Heart left ventricle (tissue), 16 donors: ENCODE measurements at regions not wholly inside any gene's neighbourhood (a gene's known extent, or its start where the extent isn't known, plus 50 kb on each side); places are given as distances from the start of the nearest gene placed in this dataset.
A peak's percentile ranks its signal among the peaks of the same experiment; 100 is the strongest.
"Not testable (repeated sequence)": the region's sequence is repeated elsewhere in the genome, so short reads cannot be mapped to it uniquely, and the experiment has no call there.

Experiments
- ATAC-seq, 4 donors: fragments of 200-7000 bp; cut with Tn5 transposase; one replicate each; pipeline ENCODE4 v1.9.1; 2020 to 2022; ENCODE audit warnings: moderate library complexity in 4 of 4, mild to moderate bottlenecking in 3 of 4, moderate number of reproducible peaks in 1 of 4
- DNase-seq, 5 donors: peaks; one replicate each; pipeline ENCODE4 v3.0.0-alpha.2; 2020
- H3K27ac ChIP-seq, 12 donors: fragments of 200-600 bp; sonication (generic) in 4 of 12; one replicate each; pipeline versions ENCODE4 v1.5.0 to v1.8.0; 2016 to 2022; ENCODE audit warnings: mild to moderate bottlenecking in 2 of 12
- H3K27me3 ChIP-seq, 9 donors: fragments of 200-600 bp; sonication (generic) in 2 of 9; one replicate each; pipeline versions ENCODE4 v1.5.1 to v1.8.0; 2016 to 2022; ENCODE audit warnings: mild to moderate bottlenecking in 3 of 9
- H3K36me3 ChIP-seq, 9 donors: fragments of 200-600 bp; sonication (generic) in 2 of 9; one replicate each; pipeline versions ENCODE4 v1.5.0 to v1.8.0; 2018 to 2022; ENCODE audit warnings: mild to moderate bottlenecking in 2 of 9
- H3K4me1 ChIP-seq, 12 donors: fragments of 200-600 bp; sonication (generic) in 4 of 12; one replicate each; pipeline versions ENCODE4 v1.5.0 to v1.8.0; 2016 to 2022; ENCODE audit warnings: mild to moderate bottlenecking in 3 of 12
- H3K4me3 ChIP-seq, 12 donors: fragments of 200-600 bp; sonication (generic) in 4 of 12; one replicate each; pipeline versions ENCODE4 v1.5.0 to v1.8.0; 2017 to 2022; ENCODE audit warnings: mild to moderate bottlenecking in 9 of 12, moderate library complexity in 4 of 12
- H3K9me3 ChIP-seq, 12 donors: fragments of 200-600 bp; sonication (generic) in 4 of 12; one replicate each; pipeline versions ENCODE4 v1.5.0 to v1.8.0; 2016 to 2022; ENCODE audit warnings: mild to moderate bottlenecking in 1 of 12
- CTCF ChIP-seq, 12 donors: fragments of 200-600 bp; sonication (generic) in 4 of 12; IDR thresholded peaks; one replicate each; pipeline versions ENCODE4 v1.5.0 to v1.8.0; 2018 to 2022; ENCODE audit warnings: antibody characterized with exemption in 12 of 12, mild to moderate bottlenecking in 5 of 12
- POLR2A ChIP-seq, 2 donors: fragments of 450-650 bp; IDR thresholded peaks; one replicate each; pipeline ENCODE4 v1.6.1; 2017; ENCODE audit warnings: antibody characterized with exemption in 2 of 2, mild to moderate bottlenecking in 2 of 2, moderate library complexity in 2 of 2
- WGBS, 4 donors: extraction: QIAGEN DNeasy Blood & Tissue Kit in 2 of 4; methylation state at CpG; one replicate each; pipeline versions ENCODE4 v1.1.5 to v1.1.7; 2013 to 2018; 5-methylcytosine and 5-hydroxymethylcytosine counted together
- intact Hi-C, 10 donors: fragments of 100-400 bp; cut with DNase I; formaldehyde crosslinking; loops; one replicate each; pipeline versions ENCODE4 v1.11.1 to v1.14.2; 2022
- donor health status: ischemic (EF 13 %, LVEDD 7.1; RV severe dilation, severe dysfunction).
- donor health status: healthy with polysubstance abuse.
- donor health status: DM: no; HTN: yes; CAD: no.
- donor health status: DM: no; HTN: no; CAD: no.
- donor health status: ischemic (EF 25% LVEDD 6.9; RV normal size, moderate dysfunction).
- donor health status: ischemic (EF 25% LVEDD 5.7; RV mildly dilated, moderate dysfunction).
- donor health status: healthy.
- donor health status: DM: yes; HTN: yes; CAD: no.
- donor health status: ischemic (EF 35%, LVEDD 5.7; RV mildly dilated, moderate dysfunction).
- donor health status: nonischemic (EF 11% LVEDD 7.7; RV severe dilation, severe dysfunction).
- donor health status: DM: yes; HTN: yes; CAD: no.
- donor health status: PGD.
- donor health status: ischemic (EF 29% LVEDD 5.4; RV normal size, mild dysfunction).
- donor health status: nonischemic (EF 23%, LVEDD 6.1; RV moderate dilation, normal function).

DNA sequence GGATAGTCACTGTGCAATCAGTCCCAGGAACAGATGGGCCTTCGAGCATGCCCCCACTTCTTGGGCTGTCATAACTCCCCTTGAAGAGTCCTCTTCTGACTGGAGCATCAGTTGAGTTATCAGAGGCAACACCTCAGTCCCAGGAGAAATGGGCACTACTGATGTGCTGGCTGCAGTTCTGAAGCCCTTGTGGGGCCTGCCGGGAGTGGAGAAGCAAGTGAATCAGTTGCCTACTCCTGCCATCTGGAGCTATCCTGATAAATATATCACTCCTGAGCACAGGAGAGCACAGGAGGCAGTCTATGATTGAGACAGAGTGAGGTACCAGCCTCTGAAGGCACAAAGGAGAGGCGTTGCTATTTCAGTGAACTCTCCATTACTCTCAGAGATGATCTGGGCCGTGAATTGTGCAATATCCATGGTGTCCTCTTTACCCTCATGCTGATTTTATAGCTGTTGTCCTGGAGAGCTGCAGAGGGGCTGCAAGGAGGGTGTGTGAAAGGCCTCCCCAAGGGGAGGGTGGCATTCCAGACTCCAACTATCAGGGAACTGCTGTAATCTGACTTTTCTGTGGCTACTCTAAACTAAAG is 344.2 kb upstream of the ROPN1 start:
- Histone ChIP-seq H3K4me3 (no peak overlapping the region), H3K9me3 (no peaks in the 10 kb centered on the region), H3K36me3 (peaks cover 0 to 31% (median 11%) of the 10 kb centered on the region in 9 donors), H3K27me3 (no peaks in the 10 kb centered on the region), H3K27ac (no peak overlapping the region), H3K4me1 (no peaks in the 10 kb centered on the region)
- WGBS, 4 donors: 89 to 95% (median 94%) methylated on average over 3 to 4 of the region's 4 CpGs
- DNase-seq (no peak), ATAC-seq (no peak)
- no peak for TF ChIP-seq CTCF (IDR thresholded peaks at IDR 0.05)
- intact Hi-C loops: no loop called here

DNA sequence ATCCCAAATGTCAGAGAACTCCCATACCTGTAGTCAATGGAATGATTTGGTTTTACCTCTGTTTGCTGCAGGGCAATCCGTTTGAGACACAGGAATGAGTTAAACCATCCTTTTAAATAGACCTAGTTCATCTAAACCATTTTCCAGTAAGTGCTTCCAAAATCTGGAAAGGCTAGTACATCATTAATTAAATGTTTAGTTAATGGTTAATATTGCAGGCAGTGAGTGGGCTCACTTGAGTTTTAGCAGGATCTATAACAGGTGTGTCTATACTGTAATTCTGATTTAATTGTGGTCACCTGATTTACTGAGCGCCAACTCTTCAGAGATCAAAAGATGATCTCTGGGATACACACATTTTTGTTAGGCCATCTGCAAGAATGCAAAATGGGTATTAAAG is 353.9 kb upstream of the ROPN1 start:
- TF ChIP-seq CTCF (IDR thresholded peaks at IDR 0.05) (no peak), POLR2A (IDR thresholded peaks at IDR 0.05) (no peak)
- Histone ChIP-seq H3K36me3 (peaks cover 0 to 17% (median 0%) of the 10 kb centered on the region in 9 donors), H3K4me1 (no peaks in the 10 kb centered on the region), H3K27me3 (no peaks in the 10 kb centered on the region), H3K27ac (no peak overlapping the region), H3K4me3 (no peak overlapping the region), H3K9me3 (no peaks in the 10 kb centered on the region)
- WGBS, 4 donors: 90 to 96% (median 91%) methylated on average over 2 of the region's 2 CpGs
- intact Hi-C loops: loop anchor here in 2 of 10 donors (2.0 to 5.0 kb wide), 2 partner anchors 206 to 213 kb away; no protein-coding TSS in a partner anchor
- no peak for DNase-seq
- ATAC-seq: no peak

DNA sequence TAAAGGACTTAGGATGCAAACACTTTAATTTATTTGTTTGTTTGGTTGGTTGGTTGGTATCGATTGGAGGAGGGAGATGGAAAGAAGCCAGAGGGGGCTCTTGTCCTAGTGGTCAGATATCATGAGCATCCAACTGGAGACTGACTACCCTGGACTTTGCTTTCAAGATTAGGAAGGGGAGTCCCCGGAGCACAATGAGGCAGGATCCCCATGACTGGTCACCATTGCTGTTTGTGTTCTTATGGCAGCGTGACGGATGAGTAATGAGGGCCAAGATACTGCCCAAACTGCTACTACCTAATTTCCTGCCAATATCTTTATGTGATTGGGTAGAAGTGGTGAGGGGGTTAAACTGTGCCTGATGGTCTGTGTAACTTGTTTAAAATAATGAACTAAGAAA is 354.6 kb upstream of the ROPN1 start:
- Histone ChIP-seq H3K27me3 (no peaks in the 10 kb centered on the region), H3K27ac (no peak overlapping the region), H3K36me3 (peaks cover 0 to 14% (median 0%) of the 10 kb centered on the region in 9 donors), H3K9me3 (no peaks in the 10 kb centered on the region), H3K4me3 (no peak overlapping the region), H3K4me1 (no peaks in the 10 kb centered on the region)
- intact Hi-C loops: loop anchor here in 2 of 10 donors (2.0 to 5.0 kb wide), 2 partner anchors 206 to 212 kb away; no protein-coding TSS in a partner anchor
- ATAC-seq (no peak), DNase-seq (no peak)
- TF ChIP-seq CTCF (IDR thresholded peaks at IDR 0.05) (no peak), POLR2A (IDR thresholded peaks at IDR 0.05) (no peak)
- 83 to 95% (median 94%) methylated on average over 4 of the region's 4 CpGs for WGBS, 4 donors

DNA sequence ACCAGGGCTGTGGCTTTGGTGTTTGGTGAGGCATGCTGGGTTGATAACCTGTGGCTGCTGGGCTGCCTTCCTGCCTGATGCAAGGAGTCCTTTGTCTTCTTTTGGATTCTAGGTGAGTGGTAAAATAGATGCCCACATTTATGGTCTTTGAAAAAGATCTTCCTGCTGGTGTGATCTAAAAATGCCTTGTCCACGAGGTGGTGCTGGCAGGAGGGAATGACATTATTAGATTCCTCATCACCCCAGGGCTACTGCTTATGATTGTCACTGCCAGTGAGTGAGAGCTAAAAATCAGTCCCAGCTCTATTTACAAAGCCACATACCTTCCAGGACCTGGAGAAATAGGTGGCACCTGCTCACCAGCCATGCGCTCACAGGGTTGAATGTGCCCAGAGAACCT is 355.5 kb upstream of the ROPN1 start:
- DNase-seq: no peak
- Histone ChIP-seq H3K4me3 (no peak overlapping the region), H3K36me3 (peaks cover 0 to 14% (median 0%) of the 10 kb centered on the region in 9 donors), H3K9me3 (no peaks in the 10 kb centered on the region), H3K4me1 (peaks cover 0 to 2% (median 0%) of the 10 kb centered on the region in 12 donors), H3K27me3 (no peaks in the 10 kb centered on the region), H3K27ac (no peak overlapping the region)
- intact Hi-C loops: loop anchor here in 2 of 10 donors (2.0 to 5.0 kb wide), 2 partner anchors 205 to 211 kb away; no protein-coding TSS in a partner anchor
- TF ChIP-seq POLR2A (IDR thresholded peaks at IDR 0.05) (no peak), CTCF (IDR thresholded peaks at IDR 0.05) (peak in 2 of 12 donors; percentile 14 to 18)
- 62 to 75% (median 69%) methylated on average over 2 of the region's 2 CpGs for WGBS, 4 donors
- ATAC-seq: peak in 3 of 4 donors; percentile 41 to 59 (median 52)

- H3K27me3 ChIP-seq, DNase-seq, H3K4me3 ChIP-seq, H3K4me1 ChIP-seq, H3K9me3 ChIP-seq, ATAC-seq, H3K27ac ChIP-seq: not testable (repeated sequence)
- intact Hi-C loops: loop anchor here in 1 of 10 donors (5.0 kb wide), 1 partner anchor 204 kb away; no protein-coding TSS in a partner anchor
- H3K36me3 ChIP-seq: peaks cover 0 to 14% (median 0%) of the 10 kb centered on the region in 9 donors
- 93 to 97% (median 94%) methylated on average over 5 of the region's 5 CpGs for WGBS, 4 donors
These were observed 356.6 kb upstream of the ROPN1 start for GRCh38 chr3:124348555-124348954.
